Umbilical cord (tissue), 1 donor: ENCODE measurements at regions not wholly inside any gene's neighbourhood (a gene's known extent, or its start where the extent isn't known, plus 50 kb on each side); places are given as distances from the start of the nearest gene placed in this dataset.

Source experiments
- DNase-seq: peaks from one replicate; pipeline ENCODE4 v3.0.0-alpha.2; 2015; ENCODE audit warnings: low spot score

GRCh38 chr12:105801351-105801750 is 337.4 kb downstream of the NUAK1 start:
- DNase-seq: no peak

- DNase-seq: no peak
These were observed 335.5 kb downstream of the NUAK1 start for GRCh38 chr12:105803292-105803691.

DNA sequence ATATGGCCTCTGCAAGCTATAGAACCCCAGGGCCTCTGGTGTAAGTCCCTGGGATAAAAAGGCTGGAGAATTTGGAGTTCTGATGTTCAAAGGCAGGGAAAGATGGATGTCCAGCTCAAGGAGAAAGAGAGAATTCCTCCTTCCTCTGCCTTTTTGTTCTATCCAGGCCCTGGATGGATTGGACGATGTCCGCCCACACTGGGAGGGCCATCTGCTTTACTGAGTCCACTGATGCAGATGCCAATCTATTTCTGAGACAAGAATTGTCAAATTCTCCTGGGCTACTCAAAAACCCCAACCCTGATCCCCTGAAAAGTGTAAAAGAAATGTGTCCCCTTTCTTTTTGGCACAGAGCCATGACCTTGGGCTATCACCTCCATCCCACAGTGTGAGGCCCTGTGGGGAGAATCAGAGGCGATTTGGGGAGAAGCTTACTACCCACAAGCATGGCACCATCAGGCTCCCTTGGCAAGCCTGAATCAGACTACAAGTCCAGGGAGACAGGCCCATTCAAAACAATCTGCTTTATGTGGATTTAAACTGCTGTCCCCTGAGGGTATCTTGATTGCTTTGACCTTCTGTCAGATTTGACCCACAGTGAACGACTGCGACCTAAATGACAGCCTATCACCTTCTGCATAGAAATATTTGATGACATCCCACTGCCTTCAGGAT is 334.0 kb downstream of the NUAK1 start:
- no peak for DNase-seq

DNA sequence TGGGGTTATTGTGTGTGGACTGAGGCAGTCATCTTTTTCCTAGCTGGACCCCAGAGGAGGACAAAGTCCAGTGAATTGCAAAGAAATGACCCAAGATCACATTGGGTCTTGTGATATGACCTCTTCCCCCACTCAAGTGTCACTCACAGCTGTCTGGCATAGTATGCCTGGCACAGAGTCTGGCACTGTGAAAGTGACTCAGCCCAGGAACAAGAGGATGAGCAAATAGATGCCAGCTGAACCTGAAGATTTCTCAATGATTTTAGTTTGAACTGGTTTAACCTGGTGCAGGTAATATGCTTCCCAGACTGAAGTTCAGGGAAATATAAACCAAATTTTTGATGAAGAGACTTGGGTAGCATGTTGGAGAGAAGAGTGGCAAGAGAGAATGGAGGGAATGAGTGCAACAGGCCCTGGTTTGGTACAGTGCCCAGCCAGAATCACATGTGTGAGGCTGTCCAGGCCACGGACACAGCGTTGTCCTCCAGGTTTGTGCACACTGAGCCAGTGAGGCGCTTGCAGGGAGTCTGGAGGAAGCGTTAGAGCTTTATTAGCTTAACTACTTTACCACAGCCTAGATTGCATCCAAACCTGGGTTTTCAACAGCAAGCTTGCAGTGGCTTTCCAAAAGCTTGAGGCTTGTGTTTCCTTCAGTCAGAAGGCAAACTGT is 332.9 kb downstream of the NUAK1 start:
- DNase-seq: peak; percentile 66

- DNase-seq: no peak
These were observed 332.4 kb downstream of the NUAK1 start for GRCh38 chr12:105806400-105806770.

DNA sequence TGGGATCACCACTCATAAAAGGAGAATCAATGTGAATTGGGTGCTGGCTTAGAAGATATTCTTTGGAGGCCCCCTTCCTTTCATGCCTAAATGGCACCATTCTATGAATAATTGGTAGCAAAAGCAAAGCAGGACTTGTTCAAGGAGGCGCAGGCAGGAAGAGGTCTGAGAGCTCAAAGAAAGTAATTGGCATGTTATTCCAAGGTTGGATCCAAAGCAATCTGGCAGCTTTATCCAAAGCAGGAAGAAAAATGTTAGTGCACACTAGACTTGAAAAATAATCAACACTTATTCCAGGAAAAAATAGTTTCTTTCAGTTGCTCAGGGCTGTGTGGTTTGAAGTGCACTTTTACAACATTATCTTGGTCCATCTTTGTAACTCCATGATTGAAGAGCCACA is 326.4 kb downstream of the NUAK1 start:
- DNase-seq: no peak

DNA sequence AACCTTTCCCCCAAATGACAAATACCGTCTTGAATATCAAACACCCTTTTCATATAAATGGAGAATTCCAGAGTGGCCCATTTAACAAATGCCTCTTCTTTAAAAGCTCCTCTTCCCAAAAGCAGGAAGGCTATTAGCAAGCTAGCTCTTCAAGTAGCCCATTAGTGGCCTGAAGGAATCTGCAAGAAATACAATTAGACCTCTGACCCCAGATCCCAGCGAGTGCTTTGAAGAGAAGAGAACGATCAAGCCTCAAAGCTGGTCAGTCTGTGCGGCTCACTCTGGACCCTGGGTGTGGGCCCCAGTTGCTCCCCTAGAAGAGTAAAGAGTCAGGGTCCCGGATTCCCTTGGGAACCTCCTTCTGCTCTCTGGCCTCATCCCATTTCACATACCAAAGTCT is 325.6 kb downstream of the NUAK1 start:
- no peak for DNase-seq

- no peak for DNase-seq
These were observed 324.5 kb downstream of the NUAK1 start for GRCh38 chr12:105814283-105814682.

DNA sequence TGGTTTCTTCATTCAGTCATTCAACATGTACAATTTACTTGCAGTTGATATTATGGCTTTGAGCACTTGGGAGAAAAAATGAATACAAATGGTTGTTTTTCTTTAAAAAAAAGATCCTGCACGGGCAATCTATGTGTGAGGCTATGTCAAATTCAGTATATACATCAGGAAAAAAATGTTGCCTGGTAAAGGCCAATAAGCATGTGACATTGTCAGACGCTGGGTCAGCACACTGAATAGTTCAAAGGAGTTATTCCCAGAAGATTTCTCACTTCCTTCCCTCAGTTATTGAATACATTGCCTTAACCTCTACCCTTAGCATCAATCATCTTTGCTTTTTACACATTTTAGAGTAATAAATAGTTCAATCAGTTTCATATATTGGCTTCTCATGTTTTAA is 319.2 kb downstream of the NUAK1 start:
- no peak for DNase-seq

- peak; percentile 57 for DNase-seq
These were observed 318.2 kb downstream of the NUAK1 start for GRCh38 chr12:105820429-105821125.

- no peak for DNase-seq
These were observed 316.3 kb downstream of the NUAK1 start for GRCh38 chr12:105822131-105823105.

DNA sequence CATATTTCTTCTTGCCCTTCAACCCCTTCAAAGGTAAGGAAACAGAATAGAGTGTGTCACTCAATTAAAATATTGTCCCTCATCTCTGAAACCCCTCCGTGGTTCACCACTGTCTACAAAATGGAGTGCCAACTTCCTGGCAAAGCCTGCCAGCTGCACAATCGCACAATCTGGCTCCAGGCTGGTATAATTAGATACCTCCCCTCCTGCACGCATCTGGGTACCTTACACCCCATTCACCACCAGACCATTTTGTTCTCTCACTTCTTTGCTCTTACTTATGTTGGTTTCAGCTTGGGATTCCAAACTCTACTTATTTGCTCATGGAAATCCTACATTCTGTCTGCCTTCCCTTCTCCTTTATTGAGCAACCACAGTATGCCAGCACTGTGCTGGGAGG is 314.9 kb downstream of the NUAK1 start:
- DNase-seq: no peak

DNA sequence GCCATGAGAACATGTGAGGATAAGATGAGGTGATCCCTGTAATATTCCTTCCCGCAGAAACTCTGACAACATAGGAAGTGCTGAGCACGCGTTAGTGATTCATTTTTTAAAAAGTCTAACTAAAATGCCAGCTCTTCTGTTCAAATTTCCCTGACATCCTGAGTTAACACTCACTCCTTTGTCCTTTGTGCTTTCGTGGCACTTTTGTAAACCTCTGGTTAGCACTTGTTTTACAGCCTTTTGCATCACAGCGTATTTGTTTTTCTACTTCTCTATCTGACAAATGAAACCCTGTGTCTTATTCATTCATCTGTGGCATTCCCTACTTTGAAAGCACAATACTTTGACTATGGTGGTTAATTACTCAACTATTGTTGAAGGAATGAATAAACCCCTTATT is 313.6 kb downstream of the NUAK1 start:
- no peak for DNase-seq

- DNase-seq: peak; percentile 25
These were observed 307.4 kb downstream of the NUAK1 start for GRCh38 chr12:105831372-105831771.

- peak; percentile 94 for DNase-seq
These were observed 306.7 kb downstream of the NUAK1 start for GRCh38 chr12:105832021-105832420.

DNA sequence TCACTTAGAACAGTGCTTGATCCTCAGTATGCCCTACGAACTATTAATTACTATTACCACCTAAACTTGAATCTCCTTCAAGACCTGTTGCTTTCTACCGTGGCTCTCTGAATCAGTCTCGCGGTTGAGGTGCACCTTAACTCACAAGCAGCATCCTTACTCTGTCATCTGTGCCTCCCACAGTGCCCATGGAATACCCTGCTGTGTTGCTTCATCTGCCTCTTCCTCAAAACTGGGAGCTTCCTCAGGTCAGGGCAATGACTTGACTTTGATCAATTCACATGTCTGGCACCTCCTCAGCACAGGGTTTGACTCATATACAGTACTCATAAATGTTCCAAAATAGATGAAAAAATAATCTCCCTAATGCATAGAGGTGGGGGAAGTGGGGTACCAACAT is 305.9 kb downstream of the NUAK1 start:
- DNase-seq: no peak

DNA sequence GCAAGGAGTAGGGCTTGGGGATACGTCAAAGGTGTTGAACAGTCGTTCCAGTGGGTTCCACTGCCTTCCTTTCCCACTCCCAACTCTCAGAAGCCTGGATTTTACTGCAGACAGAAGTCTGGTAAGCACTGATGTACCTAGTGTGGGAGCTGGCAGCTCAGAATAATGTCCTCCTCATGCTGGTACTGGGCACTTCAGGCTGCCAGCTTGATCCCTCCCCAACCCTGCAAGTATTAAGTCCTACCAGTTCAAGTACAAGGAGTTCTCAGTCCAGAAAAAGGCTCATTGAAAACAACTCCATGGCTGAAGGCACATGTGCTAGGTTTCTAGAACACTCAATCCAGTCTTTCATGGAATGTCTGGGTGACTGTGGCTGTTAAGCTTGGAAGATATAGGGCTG is 304.3 kb downstream of the NUAK1 start:
- no peak for DNase-seq

DNA sequence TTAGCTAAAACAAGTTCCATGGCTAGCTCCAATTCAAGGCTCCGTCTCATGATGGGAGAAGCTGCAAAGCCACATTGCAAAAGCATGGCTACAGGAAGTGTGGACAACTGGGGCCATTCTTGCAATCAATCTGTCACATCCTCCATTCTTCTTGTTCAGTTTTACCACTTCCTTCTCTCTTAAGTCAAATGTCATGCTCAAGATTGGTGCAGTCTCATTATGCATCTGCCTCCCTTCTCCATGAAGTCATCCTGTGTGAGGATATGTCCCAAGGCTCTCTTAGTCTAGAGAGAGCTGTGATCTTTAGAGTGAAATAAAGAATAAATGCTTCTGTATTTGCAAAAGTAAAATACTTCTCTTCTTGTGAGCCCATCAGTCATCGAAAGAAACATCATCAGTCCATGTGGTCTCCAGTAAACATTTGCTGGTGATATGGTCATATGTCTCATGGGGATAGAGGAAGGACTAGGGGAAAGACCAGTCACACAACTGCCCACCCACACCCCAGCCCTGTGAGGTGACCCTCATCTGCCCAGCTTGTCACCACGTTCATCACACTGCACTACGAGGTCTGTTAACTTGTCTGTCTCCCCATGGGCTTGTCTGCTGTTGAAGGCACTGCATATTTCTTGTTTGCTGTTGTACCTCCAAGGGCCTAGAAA is 303.0 kb downstream of the NUAK1 start:
- DNase-seq: no peak

DNA sequence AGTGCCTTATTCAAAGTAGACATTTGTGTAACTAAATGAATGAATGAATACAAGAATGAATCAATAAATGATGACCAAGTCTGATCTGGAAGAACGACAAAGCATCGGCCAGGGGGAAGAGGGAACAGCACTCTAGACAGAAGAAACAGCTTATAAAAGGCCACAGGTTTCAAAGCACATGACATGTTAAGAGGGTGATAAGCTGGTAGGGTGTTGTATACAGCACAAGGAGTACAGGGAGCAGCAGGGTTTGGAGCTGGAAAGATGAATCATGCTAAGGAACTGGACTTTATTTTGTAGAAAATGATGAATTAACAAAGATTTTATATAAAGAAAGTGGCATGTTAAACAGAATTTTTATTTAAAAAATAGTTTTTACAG is 302.5 kb downstream of the NUAK1 start:
- DNase-seq: no peak

DNA sequence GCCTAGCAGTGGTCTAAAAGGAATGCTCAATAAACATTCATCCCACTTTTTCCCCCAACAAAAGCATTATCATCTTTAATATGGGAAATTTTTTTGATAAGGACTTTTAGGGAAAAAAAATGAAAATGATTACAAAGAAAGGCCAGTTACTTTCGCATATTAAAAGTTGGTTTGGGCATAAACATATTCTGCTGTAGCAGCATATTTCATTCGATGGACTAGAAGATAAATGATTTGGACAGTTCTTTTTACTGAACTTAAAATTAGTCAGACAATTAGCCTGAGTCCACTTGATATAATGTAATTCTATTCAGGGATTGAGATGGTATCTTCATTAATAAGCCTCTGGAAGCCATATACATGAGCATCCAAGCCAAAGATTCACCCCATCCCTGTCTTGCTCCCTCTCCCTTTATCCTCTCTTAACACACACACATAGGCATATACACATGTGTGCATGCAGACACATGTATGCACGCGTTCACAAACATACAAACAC is 299.1 kb downstream of the NUAK1 start:
- no peak for DNase-seq

GRCh38 chr12:105840384-105840783 is 298.4 kb downstream of the NUAK1 start:
- DNase-seq: no peak
